Kidney (tissue), 13 donors: ENCODE measurements at regions not wholly inside any gene's neighbourhood (a gene's known extent, or its start where the extent isn't known, plus 50 kb on each side); places are given as distances from the start of the nearest gene placed in this dataset.

ENCODE experiments used
- DNase-seq, 5 donors: peaks; one replicate each; pipeline ENCODE4 v3.0.0-alpha.2; 2013 to 2020
- FAIRE-seq: peaks from 2 replicates; lab custom pipeline; 2012; peaks lifted over from hg19 to GRCh38; lab: Jason Lieb, UNC
- H3K27ac ChIP-seq, 2 donors: one replicate each; pipeline ENCODE4 v1.7.0; 2013; ENCODE audit warnings: low read depth in 2 of 2, low read length in 2 of 2, inconsistent platforms in 1 of 2
- H3K27me3 ChIP-seq: one replicate; pipeline ENCODE4 v1.7.1; 2013; ENCODE audit warnings: low read length, inconsistent platforms; ENCODE audit not compliant: control insufficient read depth, insufficient read depth
- H3K36me3 ChIP-seq, 3 donors: one replicate each; pipeline versions ENCODE4 v1.7.0 to v1.7.1; 2013; ENCODE audit warnings: low read length in 3 of 3, control low read depth in 1 of 3, inconsistent platforms in 1 of 3; ENCODE audit not compliant: insufficient read depth in 3 of 3, control insufficient read depth in 2 of 3
- H3K4me1 ChIP-seq, 3 donors: one replicate each; pipeline versions ENCODE4 v1.7.0 to v1.7.1; 2013; ENCODE audit warnings: low read length in 3 of 3, inconsistent platforms in 1 of 3, low read depth in 1 of 3; ENCODE audit not compliant: control insufficient read depth in 2 of 3, insufficient read depth in 2 of 3
- H3K4me3 ChIP-seq, 3 donors: one replicate each; pipeline versions ENCODE4 v1.7.0 to v1.8.1; 2013; ENCODE audit warnings: low read length in 3 of 3, control low read depth in 1 of 3, inconsistent platforms in 1 of 3
- H3K9ac ChIP-seq, 3 donors: one replicate each; pipeline versions ENCODE4 v1.7.0 to v1.7.1; 2013; ENCODE audit warnings: low read length in 3 of 3, control low read depth in 1 of 3, inconsistent platforms in 1 of 3
- H3K9me3 ChIP-seq, 3 donors: one replicate each; pipeline versions ENCODE4 v1.7.0 to v1.7.1; 2013; ENCODE audit warnings: low read length in 3 of 3, control low read depth in 1 of 3, inconsistent platforms in 1 of 3; ENCODE audit not compliant: control insufficient read depth in 2 of 3, insufficient read depth in 1 of 3
- intact Hi-C: fragments of 100-400 bp; cut with DNase I; formaldehyde crosslinking; loops from one replicate; pipeline ENCODE4 v1.11.1; 2022
- TF ChIP-seq, protein P1 (sequence below): IDR thresholded peaks from 3 replicates; pipeline ENCODE4 v1.5.1; 2012; ENCODE audit warnings: mild to moderate bottlenecking, moderate library complexity, borderline replicate concordance; ENCODE audit not compliant: insufficient read depth; ENCODE audit errors: extremely low read depth
- donor health status: control.
- donor health status: control.
- donor health status: control.
- donor health status: control.
- donor health status: control.
- donor health status: DM: yes; HTN: yes; CAD: no.
- donor health status: Normal renal cell carcinoma (clear cell type).

DNA sequence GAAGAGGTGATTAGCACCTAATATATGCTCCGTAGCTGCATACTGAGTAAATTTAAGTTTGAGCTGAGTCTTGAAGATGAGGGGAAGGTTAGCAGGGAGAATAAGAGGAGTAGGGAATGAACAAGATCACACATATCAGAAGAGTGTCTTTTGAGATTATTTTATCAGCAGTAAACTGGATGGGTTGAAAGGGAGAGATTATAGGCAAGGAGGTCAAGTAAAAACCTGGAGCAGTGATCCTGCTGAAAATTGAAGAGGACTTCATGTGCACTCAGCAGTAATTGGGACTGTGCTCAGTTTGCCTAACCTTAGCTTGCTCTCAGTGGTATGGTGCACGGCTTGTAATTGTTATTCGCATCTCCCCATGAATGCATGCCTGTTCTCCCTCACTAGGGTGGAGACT is 79.5 kb upstream of the PICALM start:
- H3K4me3 ChIP-seq = no peak overlapping the region

DNA sequence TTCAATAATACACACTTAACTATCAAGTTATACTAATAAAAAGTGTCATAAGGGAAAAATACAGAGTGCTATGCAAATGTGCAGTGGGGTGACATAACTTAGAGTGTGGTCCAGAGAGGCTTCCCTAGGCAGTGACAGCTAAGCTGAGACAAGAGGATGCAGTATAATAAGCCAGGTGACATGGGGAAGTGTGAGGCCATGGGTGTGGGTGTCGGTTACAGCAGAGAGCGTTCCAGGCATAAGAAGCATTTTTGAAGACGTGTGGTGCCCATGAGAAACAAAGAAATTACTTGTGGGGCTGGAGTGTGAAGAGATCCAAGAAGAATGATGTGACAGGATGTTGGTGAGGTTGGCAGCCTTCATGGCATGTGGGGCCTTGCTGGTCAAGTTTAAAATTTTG is 78.1 kb upstream of the PICALM start:
- Histone ChIP-seq H3K9me3 (no peaks in the 10 kb centered on the region), H3K27me3 (no peaks in the 10 kb centered on the region), H3K4me1 (peaks cover 9 to 41% (median 32%) of the 10 kb centered on the region in 3 donors), H3K4me3 (no peak overlapping the region), H3K27ac (peak overlapping the region in 1 of 2 donors; percentile 34), H3K36me3 (no peaks in the 10 kb centered on the region), H3K9ac (no peak overlapping the region)
- no peak for FAIRE-seq
- DNase-seq = no peak
- intact Hi-C loops = no loop called here
- TF ChIP-seq, protein P1, sequence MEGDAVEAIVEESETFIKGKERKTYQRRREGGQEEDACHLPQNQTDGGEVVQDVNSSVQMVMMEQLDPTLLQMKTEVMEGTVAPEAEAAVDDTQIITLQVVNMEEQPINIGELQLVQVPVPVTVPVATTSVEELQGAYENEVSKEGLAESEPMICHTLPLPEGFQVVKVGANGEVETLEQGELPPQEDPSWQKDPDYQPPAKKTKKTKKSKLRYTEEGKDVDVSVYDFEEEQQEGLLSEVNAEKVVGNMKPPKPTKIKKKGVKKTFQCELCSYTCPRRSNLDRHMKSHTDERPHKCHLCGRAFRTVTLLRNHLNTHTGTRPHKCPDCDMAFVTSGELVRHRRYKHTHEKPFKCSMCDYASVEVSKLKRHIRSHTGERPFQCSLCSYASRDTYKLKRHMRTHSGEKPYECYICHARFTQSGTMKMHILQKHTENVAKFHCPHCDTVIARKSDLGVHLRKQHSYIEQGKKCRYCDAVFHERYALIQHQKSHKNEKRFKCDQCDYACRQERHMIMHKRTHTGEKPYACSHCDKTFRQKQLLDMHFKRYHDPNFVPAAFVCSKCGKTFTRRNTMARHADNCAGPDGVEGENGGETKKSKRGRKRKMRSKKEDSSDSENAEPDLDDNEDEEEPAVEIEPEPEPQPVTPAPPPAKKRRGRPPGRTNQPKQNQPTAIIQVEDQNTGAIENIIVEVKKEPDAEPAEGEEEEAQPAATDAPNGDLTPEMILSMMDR = no peak

More for the DNA sequence above, 79.5 kb upstream of the PICALM start:
- no peak overlapping the region for H3K27ac ChIP-seq
- H3K27me3 ChIP-seq = no peaks in the 10 kb centered on the region
- H3K4me1 ChIP-seq = peaks cover 15 to 55% (median 41%) of the 10 kb centered on the region in 3 donors
- DNase-seq (no peak), FAIRE-seq (no peak)
- intact Hi-C loops = no loop called here
- no peaks in the 10 kb centered on the region for H3K36me3 ChIP-seq
- H3K9me3 ChIP-seq = no peaks in the 10 kb centered on the region
- TF ChIP-seq, protein P1 = no peak
- H3K9ac ChIP-seq = no peak overlapping the region

DNA sequence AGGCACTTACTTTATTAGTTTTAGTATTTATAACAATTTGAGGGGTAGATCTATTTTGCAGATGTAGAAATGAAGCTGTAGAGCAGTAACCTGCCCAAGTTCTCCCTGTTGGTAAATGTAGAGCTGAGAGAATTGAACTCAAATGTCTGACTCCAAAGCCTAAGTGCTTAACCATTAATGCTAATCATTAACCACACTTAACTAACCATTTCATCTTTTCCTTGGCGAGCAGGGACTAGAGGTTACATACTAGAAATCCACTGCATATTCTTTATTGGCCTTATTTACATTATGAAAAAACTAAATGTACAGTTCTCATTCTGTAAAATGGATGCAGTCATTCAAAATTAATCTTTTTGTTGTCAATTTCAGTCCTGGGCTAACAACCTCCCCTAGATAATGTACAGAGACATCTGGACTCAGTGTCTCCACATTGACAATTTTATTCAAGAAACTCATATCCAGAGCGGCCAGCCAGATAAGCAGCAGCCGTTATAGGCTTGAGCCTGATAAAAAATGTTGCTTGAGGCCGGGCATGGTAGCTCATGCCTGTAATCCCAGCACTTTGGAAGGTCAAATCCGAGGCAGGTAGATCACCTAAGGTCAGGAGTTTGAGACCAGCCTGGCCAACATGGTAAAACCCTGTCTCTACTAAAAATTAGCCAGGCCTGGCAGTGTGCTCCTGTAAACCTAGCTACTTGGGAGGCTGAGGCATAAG is 76.7 kb upstream of the PICALM start:
- Histone ChIP-seq H3K4me3 (peak overlapping the region in 2 of 3 donors; percentile 40 to 52), H3K9ac (no peak overlapping the region), H3K9me3 (no peaks in the 10 kb centered on the region), H3K36me3 (no peaks in the 10 kb centered on the region), H3K27me3 (no peaks in the 10 kb centered on the region), H3K4me1 (peaks cover 5 to 27% (median 18%) of the 10 kb centered on the region in 3 donors), H3K27ac (peak overlapping the region; percentile 76 to 84)
- no peak for FAIRE-seq
- TF ChIP-seq, protein P1 = no peak
- intact Hi-C loops = no loop called here
- DNase-seq = peak in 2 of 5 donors; percentile 81 to 83
